HUES6 (cell line): ENCODE measurements at regions not wholly inside any gene's neighbourhood (a gene's known extent, or its start where the extent isn't known, plus 50 kb on each side); places are given as distances from the start of the nearest gene placed in this dataset.

Experiments
- H3K27ac ChIP-seq: 2 replicates; pipeline ENCODE4 v1.7.0; 2013; ENCODE audit warnings: low read depth, mild to moderate bottlenecking, low read length, inconsistent platforms
- H3K27me3 ChIP-seq: 2 replicates; pipeline ENCODE4 v1.6.1; 2013; ENCODE audit warnings: low read length; ENCODE audit not compliant: control insufficient read depth, insufficient read depth
- H3K36me3 ChIP-seq: 2 replicates; pipeline ENCODE4 v1.6.1; 2013; ENCODE audit warnings: low read length; ENCODE audit not compliant: control insufficient read depth, insufficient read depth
- H3K4me1 ChIP-seq: 2 replicates; pipeline ENCODE4 v1.6.1; 2013; ENCODE audit warnings: low read length; ENCODE audit not compliant: control insufficient read depth, insufficient read depth
- H3K4me3 ChIP-seq: 2 replicates; pipeline ENCODE4 v1.5.1; 2013; ENCODE audit warnings: low read depth, low read length
- H3K9ac ChIP-seq: one replicate; pipeline ENCODE4 v1.6.1; 2013; ENCODE audit warnings: mild to moderate bottlenecking, low read length
- H3K9me3 ChIP-seq: 2 replicates; pipeline ENCODE4 v1.6.1; 2013; ENCODE audit warnings: low read depth, low read length; ENCODE audit not compliant: control insufficient read depth, insufficient read depth

- Histone ChIP-seq H3K36me3 (no peaks in the 10 kb centered on the region), H3K9ac (no peak overlapping the region), H3K27ac (no peak overlapping the region), H3K4me1 (no peaks in the 10 kb centered on the region), H3K9me3 (peaks cover 8% of the 10 kb centered on the region; the same call in 1 of the 2 replicates), H3K4me3 (no peak overlapping the region), H3K27me3 (no peaks in the 10 kb centered on the region)
Measured at GRCh38 chr5:6806668-6807067, 93.4 kb downstream of the TENT4A start.

GRCh38 chr5:6808462-6808861 is 95.2 kb downstream of the TENT4A start:
- Histone ChIP-seq H3K4me1 (no peaks in the 10 kb centered on the region), H3K27ac (no peak overlapping the region), H3K9ac (no peak overlapping the region), H3K4me3 (no peak overlapping the region), H3K36me3 (no peaks in the 10 kb centered on the region), H3K27me3 (no peaks in the 10 kb centered on the region), H3K9me3 (peaks cover 5% of the 10 kb centered on the region; the same call in 1 of the 2 replicates)

- no peak overlapping the region for H3K4me3 ChIP-seq
- H3K36me3 ChIP-seq = no peaks in the 10 kb centered on the region
Measured at GRCh38 chr5:6810641-6811405, 97.6 kb downstream of the TENT4A start.

GRCh38 chr5:6812091-6812490 is 98.9 kb downstream of the TENT4A start:
- H3K9ac ChIP-seq = no peak overlapping the region
- no peak overlapping the region for H3K27ac ChIP-seq
- no peaks in the 10 kb centered on the region; the same call in 1 of the 2 replicates for H3K4me1 ChIP-seq
- no peaks in the 10 kb centered on the region for H3K27me3 ChIP-seq
- H3K36me3 ChIP-seq = no peaks in the 10 kb centered on the region
- H3K9me3 ChIP-seq = no peaks in the 10 kb centered on the region
- H3K4me3 ChIP-seq = no peak overlapping the region

More at GRCh38 chr5:6810641-6811405, 97.6 kb downstream of the TENT4A start:
- H3K27me3 ChIP-seq = no peaks in the 10 kb centered on the region
- H3K27ac ChIP-seq = no peak overlapping the region
- no peak overlapping the region for H3K9ac ChIP-seq
- H3K9me3 ChIP-seq = peaks cover 5% of the 10 kb centered on the region; the same call in 1 of the 2 replicates
- no peaks in the 10 kb centered on the region; the same call in 1 of the 2 replicates for H3K4me1 ChIP-seq

GRCh38 chr5:6812800-6813731 is 99.8 kb downstream of the TENT4A start:
- Histone ChIP-seq H3K9ac (no peak overlapping the region), H3K36me3 (no peaks in the 10 kb centered on the region), H3K27ac (no peak overlapping the region), H3K4me3 (no peak overlapping the region), H3K4me1 (no peaks in the 10 kb centered on the region; the same call in 1 of the 2 replicates), H3K9me3 (no peaks in the 10 kb centered on the region), H3K27me3 (no peaks in the 10 kb centered on the region)

- Histone ChIP-seq H3K9me3 (no peaks in the 10 kb centered on the region), H3K9ac (no peak overlapping the region), H3K4me1 (no peaks in the 10 kb centered on the region; the same call in 1 of the 2 replicates), H3K4me3 (no peak overlapping the region), H3K36me3 (no peaks in the 10 kb centered on the region), H3K27ac (no peak overlapping the region), H3K27me3 (no peaks in the 10 kb centered on the region)
Measured at GRCh38 chr5:6814816-6815215, 101.6 kb downstream of the TENT4A start.

GRCh38 chr5:6818594-6819511 is 105.6 kb downstream of the TENT4A start:
- H3K4me3 ChIP-seq = no peak overlapping the region
- H3K27me3 ChIP-seq = no peaks in the 10 kb centered on the region
- no peaks in the 10 kb centered on the region for H3K36me3 ChIP-seq
- H3K9ac ChIP-seq = no peak overlapping the region
- H3K4me1 ChIP-seq = peaks cover 8% of the 10 kb centered on the region; the same call in 1 of the 2 replicates
- 0 out of 2 replicates have a peak, but pooled peaks cover 3% of the 10 kb centered on the region for H3K9me3 ChIP-seq
- no peak overlapping the region for H3K27ac ChIP-seq

GRCh38 chr5:6819521-6819920 is 106.3 kb downstream of the TENT4A start:
- H3K4me3 ChIP-seq = no peak overlapping the region
- H3K36me3 ChIP-seq = no peaks in the 10 kb centered on the region
- H3K27me3 ChIP-seq = no peaks in the 10 kb centered on the region
- no peak overlapping the region for H3K9ac ChIP-seq
- 0 out of 2 replicates have a peak, but pooled peaks cover 3% of the 10 kb centered on the region for H3K9me3 ChIP-seq
- H3K4me1 ChIP-seq = peaks cover 8% of the 10 kb centered on the region; the same call in 1 of the 2 replicates
- no peak overlapping the region for H3K27ac ChIP-seq

- Histone ChIP-seq H3K4me3 (no peak overlapping the region), H3K36me3 (no peaks in the 10 kb centered on the region), H3K4me1 (0 out of 2 replicates have a peak, but pooled peaks cover 8% of the 10 kb centered on the region), H3K9ac (no peak overlapping the region), H3K27me3 (no peaks in the 10 kb centered on the region), H3K27ac (no peak overlapping the region), H3K9me3 (0 out of 2 replicates have a peak, but pooled peaks cover 3% of the 10 kb centered on the region)
Measured at GRCh38 chr5:6820851-6821479, 107.7 kb downstream of the TENT4A start.

GRCh38 chr5:6822068-6822467 is 108.8 kb downstream of the TENT4A start:
- no peak overlapping the region for H3K27ac ChIP-seq
- H3K36me3 ChIP-seq = no peaks in the 10 kb centered on the region

More at GRCh38 chr5:6822068-6822467, 108.8 kb downstream of the TENT4A start:
- H3K27me3 ChIP-seq = no peaks in the 10 kb centered on the region
- H3K4me3 ChIP-seq = no peak overlapping the region
- H3K9ac ChIP-seq = no peak overlapping the region
- H3K9me3 ChIP-seq = 0 out of 2 replicates have a peak, but pooled peaks cover 3% of the 10 kb centered on the region
- 0 out of 2 replicates have a peak, but pooled peaks cover 8% of the 10 kb centered on the region for H3K4me1 ChIP-seq
